ENCODE measurements at regions not wholly inside any gene's neighbourhood (a gene's known extent, or its start where the extent isn't known, plus 50 kb on each side); places are given as distances from the start of the nearest gene placed in this dataset.

DNA sequence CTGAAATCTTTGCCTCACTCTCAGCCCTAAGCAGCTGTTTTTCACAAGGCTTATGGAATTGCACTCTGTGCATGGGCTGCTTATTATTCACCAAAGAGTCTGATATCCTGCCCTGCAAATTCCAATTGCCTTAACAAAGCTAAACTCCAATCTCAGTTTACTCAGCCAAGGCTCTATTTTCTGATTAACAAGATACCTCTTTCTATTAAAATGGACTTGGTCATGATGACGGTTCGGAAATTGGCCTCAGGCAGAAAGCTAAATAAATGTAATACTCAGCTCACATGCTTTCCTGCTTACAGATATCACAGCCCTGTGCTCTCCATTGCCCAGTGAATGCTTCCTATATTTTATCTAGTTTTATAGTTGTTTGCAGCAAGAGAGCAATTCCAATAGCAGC is 1270.8 kb downstream of the PCDH9 start:
- Histone ChIP-seq H3K4me2 (ENCODE audit: insufficient read depth, insufficient read length, low read length) (no peak overlapping the region), H3K18ac (ENCODE audit: insufficient read length, low read depth, low read length) (no peak overlapping the region), H3K27me3 (ENCODE audit: insufficient read depth, low read length) (no peaks in the 10 kb centered on the region), H2BK15ac (ENCODE audit: low read depth, low read length) (no peak overlapping the region), H3K27ac (ENCODE audit: insufficient read length, low read depth, low read length) (no peak overlapping the region), H3K23me2 (ENCODE audit: insufficient read length, low read depth, low read length, poor library complexity, severe bottlenecking) (no peaks in the 10 kb centered on the region), H4K20me1 (ENCODE audit: control insufficient read depth, insufficient read depth, insufficient read length) (no peaks in the 10 kb centered on the region), H2BK120ac (ENCODE audit: low read depth, low read length, poor library complexity, severe bottlenecking) (no peak overlapping the region), H2BK20ac (ENCODE audit: low read depth, low read length, poor library complexity, severe bottlenecking) (no peak overlapping the region), H2AK5ac (ENCODE audit: insufficient read length, low read length) (no peak overlapping the region), H3K56ac (ENCODE audit: insufficient read length, low read depth, low read length) (no peak overlapping the region), H3K4me1 (ENCODE audit: insufficient read depth, low read length) (no peaks in the 10 kb centered on the region), H3K14ac (ENCODE audit: insufficient read depth, low read length) (no peak overlapping the region), H4K8ac (replicated peaks; ENCODE audit: insufficient read length, low read depth, low read length) (no peak overlapping the region), H4K5ac (ENCODE audit: insufficient read length, low read depth, low read length) (no peak overlapping the region), H2BK5ac (ENCODE audit: insufficient read length, low read length) (no peak overlapping the region), H3K4ac (ENCODE audit: low read depth, low read length) (no peak overlapping the region), H3K9me3 (ENCODE audit: control insufficient read depth, low read depth, low read length) (no peaks in the 10 kb centered on the region), H3K79me2 (ENCODE audit: insufficient read depth, low read length) (no peaks in the 10 kb centered on the region), H3K9ac (ENCODE audit: extremely low read depth, insufficient read length, low read length) (no peak overlapping the region), H3K79me1 (ENCODE audit: insufficient read depth, low read depth, low read length, poor library complexity, severe bottlenecking) (no peaks in the 10 kb centered on the region), H4K91ac (ENCODE audit: insufficient read length, low read depth, low read length) (no peak overlapping the region), H2BK12ac (ENCODE audit: insufficient read length, low read depth, low read length) (no peak overlapping the region), H3K23ac (ENCODE audit: insufficient read length, low read depth, low read length) (no peak overlapping the region), H2AFZ (ENCODE audit: low read length) (no peak overlapping the region), H3T11ph (ENCODE audit: low read length) (no peak overlapping the region)
- Mint-ChIP-seq H3K36me3 (ENCODE audit: insufficient read depth in 1 of 3, low read depth in 3 of 3) (peaks cover 0 to 7% (median 1%) of the 10 kb centered on the region in 3 experiments; a peak in 4 of 7 replicates), H3K27me3 (ENCODE audit: low read depth) (no peaks in the 10 kb centered on the region), H3K4me1 (no peaks in the 10 kb centered on the region), H3K4me3 (no peak overlapping the region), H3K9me3 (peaks cover 4 to 11% of the 10 kb centered on the region in 2 experiments; a peak in 4 of 5 replicates), H3K27ac (no peak overlapping the region)
- TF ChIP-seq, protein P1, sequence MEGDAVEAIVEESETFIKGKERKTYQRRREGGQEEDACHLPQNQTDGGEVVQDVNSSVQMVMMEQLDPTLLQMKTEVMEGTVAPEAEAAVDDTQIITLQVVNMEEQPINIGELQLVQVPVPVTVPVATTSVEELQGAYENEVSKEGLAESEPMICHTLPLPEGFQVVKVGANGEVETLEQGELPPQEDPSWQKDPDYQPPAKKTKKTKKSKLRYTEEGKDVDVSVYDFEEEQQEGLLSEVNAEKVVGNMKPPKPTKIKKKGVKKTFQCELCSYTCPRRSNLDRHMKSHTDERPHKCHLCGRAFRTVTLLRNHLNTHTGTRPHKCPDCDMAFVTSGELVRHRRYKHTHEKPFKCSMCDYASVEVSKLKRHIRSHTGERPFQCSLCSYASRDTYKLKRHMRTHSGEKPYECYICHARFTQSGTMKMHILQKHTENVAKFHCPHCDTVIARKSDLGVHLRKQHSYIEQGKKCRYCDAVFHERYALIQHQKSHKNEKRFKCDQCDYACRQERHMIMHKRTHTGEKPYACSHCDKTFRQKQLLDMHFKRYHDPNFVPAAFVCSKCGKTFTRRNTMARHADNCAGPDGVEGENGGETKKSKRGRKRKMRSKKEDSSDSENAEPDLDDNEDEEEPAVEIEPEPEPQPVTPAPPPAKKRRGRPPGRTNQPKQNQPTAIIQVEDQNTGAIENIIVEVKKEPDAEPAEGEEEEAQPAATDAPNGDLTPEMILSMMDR (conservative IDR thresholded peaks at IDR 0.05) = no peak
- DNase-seq = no peak
- no CpG with 5 or more reads among the region's 2 CpGs for WGBS (ENCODE audit: extremely low coverage, insufficient read length, low lambda C conversion rate)
